ENCODE measurements at regions not wholly inside any gene's neighbourhood (a gene's known extent, or its start where the extent isn't known, plus 50 kb on each side); places are given as distances from the start of the nearest gene placed in this dataset.

DNA sequence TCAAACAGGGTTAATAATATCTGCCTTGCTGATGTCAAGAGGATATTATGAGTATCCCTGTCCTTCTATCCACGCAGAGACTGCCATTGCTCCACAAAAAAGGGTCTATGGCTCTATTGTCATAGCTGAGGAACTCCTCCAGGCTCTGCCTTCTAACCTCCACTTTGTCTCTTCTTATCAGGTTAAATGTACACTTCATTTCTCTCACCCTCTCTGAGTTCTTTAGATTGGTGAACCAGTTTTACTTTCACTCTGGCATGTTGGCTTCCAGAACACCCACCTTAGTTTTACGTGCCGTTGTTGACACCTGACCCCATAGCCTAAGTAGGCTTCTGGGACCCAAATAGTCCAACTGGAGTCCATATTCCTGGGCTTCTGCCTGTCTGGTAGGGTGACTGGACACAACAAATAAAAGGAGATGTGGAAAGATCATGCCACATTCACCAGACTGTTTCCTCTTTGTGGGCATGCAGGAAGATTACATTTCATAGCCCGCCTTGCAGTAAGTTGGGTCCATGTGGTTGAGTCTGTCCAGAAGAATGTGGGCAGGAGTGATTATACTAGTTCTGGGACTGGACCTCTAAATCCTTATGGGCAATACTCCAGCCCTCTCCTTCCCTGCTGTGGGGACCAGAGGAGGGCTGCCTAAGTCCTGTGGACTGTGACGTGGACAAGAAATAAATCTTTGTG, 350.4 kb upstream of the CLINT1 start (continued):
- TF ChIP-seq, protein P1, sequence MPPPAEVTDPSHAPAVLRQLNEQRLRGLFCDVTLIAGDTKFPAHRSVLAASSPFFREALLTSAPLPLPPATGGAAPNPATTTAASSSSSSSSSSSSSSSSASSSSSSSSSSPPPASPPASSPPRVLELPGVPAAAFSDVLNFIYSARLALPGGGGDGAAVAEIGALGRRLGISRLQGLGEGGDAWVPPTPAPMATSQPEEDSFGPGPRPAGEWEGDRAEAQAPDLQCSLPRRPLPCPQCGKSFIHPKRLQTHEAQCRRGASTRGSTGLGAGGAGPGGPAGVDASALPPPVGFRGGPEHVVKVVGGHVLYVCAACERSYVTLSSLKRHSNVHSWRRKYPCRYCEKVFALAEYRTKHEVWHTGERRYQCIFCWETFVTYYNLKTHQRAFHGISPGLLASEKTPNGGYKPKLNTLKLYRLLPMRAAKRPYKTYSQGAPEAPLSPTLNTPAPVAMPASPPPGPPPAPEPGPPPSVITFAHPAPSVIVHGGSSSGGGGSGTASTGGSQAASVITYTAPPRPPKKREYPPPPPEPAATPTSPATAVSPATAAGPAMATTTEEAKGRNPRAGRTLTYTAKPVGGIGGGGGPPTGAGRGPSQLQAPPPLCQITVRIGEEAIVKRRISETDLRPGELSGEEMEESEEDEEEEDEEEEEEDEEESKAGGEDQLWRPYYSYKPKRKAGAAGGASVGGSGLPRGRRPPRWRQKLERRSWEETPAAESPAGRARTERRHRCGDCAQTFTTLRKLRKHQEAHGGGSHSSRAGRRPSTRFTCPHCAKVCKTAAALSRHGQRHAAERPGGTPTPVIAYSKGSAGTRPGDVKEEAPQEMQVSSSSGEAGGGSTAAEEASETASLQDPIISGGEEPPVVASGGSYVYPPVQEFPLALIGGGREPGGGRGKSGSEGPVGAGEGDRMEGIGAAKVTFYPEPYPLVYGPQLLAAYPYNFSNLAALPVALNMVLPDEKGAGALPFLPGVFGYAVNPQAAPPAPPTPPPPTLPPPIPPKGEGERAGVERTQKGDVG (CRISPR knock-in tag; IDR thresholded peaks at IDR 0.05; ENCODE audit: borderline replicate concordance) = no peak
- TF ChIP-seq, protein P2, sequence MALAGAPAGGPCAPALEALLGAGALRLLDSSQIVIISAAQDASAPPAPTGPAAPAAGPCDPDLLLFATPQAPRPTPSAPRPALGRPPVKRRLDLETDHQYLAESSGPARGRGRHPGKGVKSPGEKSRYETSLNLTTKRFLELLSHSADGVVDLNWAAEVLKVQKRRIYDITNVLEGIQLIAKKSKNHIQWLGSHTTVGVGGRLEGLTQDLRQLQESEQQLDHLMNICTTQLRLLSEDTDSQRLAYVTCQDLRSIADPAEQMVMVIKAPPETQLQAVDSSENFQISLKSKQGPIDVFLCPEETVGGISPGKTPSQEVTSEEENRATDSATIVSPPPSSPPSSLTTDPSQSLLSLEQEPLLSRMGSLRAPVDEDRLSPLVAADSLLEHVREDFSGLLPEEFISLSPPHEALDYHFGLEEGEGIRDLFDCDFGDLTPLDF (CRISPR knock-in tag; IDR thresholded peaks at IDR 0.05) = no peak
- no peak for TF ChIP-seq RORA (CRISPR knock-in tag; IDR thresholded peaks at IDR 0.05)
- TF ChIP-seq ZNF558 (CRISPR knock-in tag; IDR thresholded peaks at IDR 0.05; ENCODE audit: borderline replicate concordance) = no peak
- no peak for TF ChIP-seq GTF2F1 (IDR thresholded peaks at IDR 0.05; ENCODE audit: low read length)
- no peak for TF ChIP-seq LCORL (IDR thresholded peaks at IDR 0.05)
- TF ChIP-seq LCORL (CRISPR knock-in tag; IDR thresholded peaks at IDR 0.05) = no peak
- TF ChIP-seq YEATS4 (CRISPR knock-in tag; IDR thresholded peaks at IDR 0.05; ENCODE audit: borderline replicate concordance) = no peak
- TF ChIP-seq, protein P3, sequence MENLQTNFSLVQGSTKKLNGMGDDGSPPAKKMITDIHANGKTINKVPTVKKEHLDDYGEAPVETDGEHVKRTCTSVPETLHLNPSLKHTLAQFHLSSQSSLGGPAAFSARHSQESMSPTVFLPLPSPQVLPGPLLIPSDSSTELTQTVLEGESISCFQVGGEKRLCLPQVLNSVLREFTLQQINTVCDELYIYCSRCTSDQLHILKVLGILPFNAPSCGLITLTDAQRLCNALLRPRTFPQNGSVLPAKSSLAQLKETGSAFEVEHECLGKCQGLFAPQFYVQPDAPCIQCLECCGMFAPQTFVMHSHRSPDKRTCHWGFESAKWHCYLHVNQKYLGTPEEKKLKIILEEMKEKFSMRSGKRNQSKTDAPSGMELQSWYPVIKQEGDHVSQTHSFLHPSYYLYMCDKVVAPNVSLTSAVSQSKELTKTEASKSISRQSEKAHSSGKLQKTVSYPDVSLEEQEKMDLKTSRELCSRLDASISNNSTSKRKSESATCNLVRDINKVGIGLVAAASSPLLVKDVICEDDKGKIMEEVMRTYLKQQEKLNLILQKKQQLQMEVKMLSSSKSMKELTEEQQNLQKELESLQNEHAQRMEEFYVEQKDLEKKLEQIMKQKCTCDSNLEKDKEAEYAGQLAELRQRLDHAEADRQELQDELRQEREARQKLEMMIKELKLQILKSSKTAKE (CRISPR knock-in tag; IDR thresholded peaks at IDR 0.05; ENCODE audit: borderline replicate concordance) = no peak
- no peak for TF ChIP-seq MYNN (CRISPR knock-in tag; IDR thresholded peaks at IDR 0.05; ENCODE audit: low read depth)
- no peak for TF ChIP-seq ZMYM4 (CRISPR knock-in tag; IDR thresholded peaks at IDR 0.05)
- no peak for TF ChIP-seq ZNF446 (CRISPR knock-in tag; IDR thresholded peaks at IDR 0.05)
